CD4-positive, alpha-beta T cell treated with Interleukin-17A for 1 hour (primary cell): ENCODE measurements at regions not wholly inside any gene's neighbourhood (a gene's known extent, or its start where the extent isn't known, plus 50 kb on each side); places are given as distances from the start of the nearest gene placed in this dataset.
"Not testable (repeated sequence)": the region's sequence is repeated elsewhere in the genome, so short reads cannot be mapped to it uniquely, and the experiment has no call there.

Experiments used
- DNase-seq: peaks from one replicate; pipeline ENCODE4 v3.0.0-alpha.2; 2020

GRCh38 chr14:83664389-83664788, 1865.6 kb upstream of the FLRT2 start:
- DNase-seq: no peak

- DNase-seq: no peak
These were observed 1840.7 kb upstream of the FLRT2 start for GRCh38 chr14:83689265-83689664.

- no peak for DNase-seq
These were observed 1832.8 kb upstream of the FLRT2 start for GRCh38 chr14:83697099-83697498.

GRCh38 chr14:83702619-83703018, 1827.3 kb upstream of the FLRT2 start:
- no peak for DNase-seq

- DNase-seq: no peak
These were observed 1823.6 kb upstream of the FLRT2 start for GRCh38 chr14:83706231-83706954.

- no peak for DNase-seq
These were observed 1822.9 kb upstream of the FLRT2 start for GRCh38 chr14:83707056-83707455.

- DNase-seq: no peak
These were observed 1820.8 kb upstream of the FLRT2 start for GRCh38 chr14:83709116-83709515.

GRCh38 chr14:83711046-83711445, 1818.9 kb upstream of the FLRT2 start:
- no peak for DNase-seq

GRCh38 chr14:83712418-83713129, 1817.4 kb upstream of the FLRT2 start:
- DNase-seq: no peak

GRCh38 chr14:83713732-83714131, 1816.2 kb upstream of the FLRT2 start:
- no peak for DNase-seq

GRCh38 chr14:83714151-83714550, 1815.8 kb upstream of the FLRT2 start:
- DNase-seq: no peak

GRCh38 chr14:83719435-83719834, 1810.5 kb upstream of the FLRT2 start:
- not testable (repeated sequence) for DNase-seq

GRCh38 chr14:83733670-83734069, 1796.3 kb upstream of the FLRT2 start:
- no peak for DNase-seq

- no peak for DNase-seq
These were observed 1795.5 kb upstream of the FLRT2 start for GRCh38 chr14:83734431-83734830.

- DNase-seq: no peak
These were observed 1788.7 kb upstream of the FLRT2 start for GRCh38 chr14:83741269-83741668.

- DNase-seq: no peak
These were observed 1785.7 kb upstream of the FLRT2 start for GRCh38 chr14:83744224-83744623.

GRCh38 chr14:83744891-83745290, 1785.1 kb upstream of the FLRT2 start:
- DNase-seq: no peak

GRCh38 chr14:83746336-83746735, 1783.6 kb upstream of the FLRT2 start:
- DNase-seq: no peak

- no peak for DNase-seq
These were observed 1772.0 kb upstream of the FLRT2 start for GRCh38 chr14:83757916-83758315.

GRCh38 chr14:83764656-83765599, 1765.0 kb upstream of the FLRT2 start:
- no peak for DNase-seq

GRCh38 chr14:83777516-83777915, 1752.4 kb upstream of the FLRT2 start:
- no peak for DNase-seq

- no peak for DNase-seq
These were observed 1750.7 kb upstream of the FLRT2 start for GRCh38 chr14:83779266-83779665.

- DNase-seq: no peak
These were observed 1749.6 kb upstream of the FLRT2 start for GRCh38 chr14:83780321-83780720.
